ENCODE measurements at regions not wholly inside any gene's neighbourhood (a gene's known extent, or its start where the extent isn't known, plus 50 kb on each side); places are given as distances from the start of the nearest gene placed in this dataset.

DNA sequence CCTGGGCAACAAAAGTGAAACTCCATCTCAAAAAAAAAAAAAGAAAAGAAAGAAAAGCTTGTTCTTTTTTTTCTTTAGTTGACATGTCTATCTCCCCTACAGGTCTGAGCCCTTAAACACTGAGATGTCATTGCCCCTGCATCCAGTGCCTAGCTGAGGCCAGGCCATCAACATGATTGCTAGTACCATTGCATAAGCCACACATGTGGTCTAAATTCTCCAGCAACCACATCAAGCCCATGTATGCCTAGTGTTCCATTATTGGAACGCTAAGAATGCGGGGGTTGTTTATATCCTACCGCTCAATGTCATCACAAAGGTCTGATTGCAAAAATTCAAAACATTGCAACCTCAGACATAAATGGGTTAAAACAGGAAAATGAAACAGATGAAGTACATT lies 62.7 kb downstream of the NPTX2 start:
- DNase-seq, result no peak

DNA sequence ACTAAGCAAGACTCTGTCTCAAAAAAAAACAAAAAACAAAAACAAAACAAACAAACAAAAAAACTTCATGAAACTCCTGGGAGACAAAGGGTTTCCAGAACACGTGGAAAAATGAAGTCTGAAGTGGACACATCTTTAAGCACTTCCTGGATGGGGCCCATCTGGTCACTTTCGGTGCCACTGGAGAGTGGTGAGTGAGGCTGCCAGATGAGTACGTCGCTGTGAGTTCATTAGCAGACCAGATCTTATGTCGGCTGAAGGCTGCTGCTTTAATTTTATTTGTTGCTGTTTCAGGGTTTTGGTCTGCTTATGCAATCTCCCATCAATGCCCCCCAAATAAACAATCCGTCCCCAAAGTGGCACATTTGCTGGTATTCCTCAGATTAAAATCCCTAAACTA lies 64.4 kb downstream of the NPTX2 start:
- no peak for DNase-seq

DNA sequence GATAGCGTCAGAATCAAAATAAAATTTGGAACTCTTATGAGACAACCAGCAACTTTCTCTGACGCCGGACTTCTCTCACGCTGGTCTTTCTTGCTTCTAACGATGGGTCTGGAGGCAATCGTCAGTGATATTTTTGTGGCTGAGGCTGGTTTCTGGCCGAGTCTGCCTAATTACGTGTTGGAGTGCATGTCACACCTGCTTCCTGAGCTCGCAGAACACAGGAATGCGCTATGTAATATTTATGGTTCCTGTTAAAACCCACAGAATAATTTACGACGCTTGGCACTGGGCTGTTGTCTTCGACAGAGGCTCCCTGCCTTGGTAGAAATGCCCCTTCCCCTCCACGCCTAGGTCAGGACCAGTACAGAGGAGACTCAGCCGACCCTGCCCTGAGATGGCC lies 64.9 kb downstream of the NPTX2 start:
- no peak for DNase-seq

DNA sequence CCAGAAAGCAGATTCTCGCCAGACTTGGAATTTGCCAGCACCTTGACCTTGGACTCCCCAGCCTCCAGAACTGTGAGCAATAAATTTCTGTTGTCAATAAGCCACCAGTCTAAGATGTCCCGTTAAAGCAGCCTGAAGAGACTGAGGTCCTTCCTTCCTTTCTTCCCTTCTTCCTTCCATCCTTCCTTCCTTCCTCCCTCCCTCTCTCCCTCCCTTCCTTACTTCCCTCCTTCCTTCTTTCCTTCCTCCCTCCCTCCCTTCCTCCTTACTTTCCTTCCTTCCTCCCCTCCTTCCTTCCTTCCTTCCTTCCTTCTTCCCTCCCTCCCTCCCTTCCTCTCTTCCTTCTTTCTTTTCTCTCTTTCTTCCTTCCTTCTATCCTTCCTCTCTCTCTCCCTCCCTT lies 66.4 kb downstream of the NPTX2 start:
- DNase-seq, result no peak

DNA sequence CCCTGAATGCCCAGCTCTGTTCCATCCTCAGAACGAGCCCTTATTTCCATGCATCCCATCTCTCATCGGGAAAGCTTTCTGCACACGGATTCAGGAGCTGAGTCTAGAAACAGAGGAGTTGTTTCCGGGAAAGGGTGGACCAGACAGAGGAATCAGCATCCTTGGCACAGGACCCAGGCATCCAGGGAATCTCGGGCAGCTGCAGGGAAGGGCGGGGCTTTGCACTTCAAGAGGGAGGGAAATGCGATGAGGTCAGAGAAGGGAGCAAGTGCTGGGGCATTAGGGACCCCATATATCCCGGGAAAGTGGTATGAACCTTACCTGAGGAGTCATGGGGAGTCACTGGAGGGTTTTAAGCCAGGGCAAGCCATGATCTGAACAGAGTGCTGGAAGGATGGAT lies 68.5 kb downstream of the NPTX2 start:
- no peak for DNase-seq

DNA sequence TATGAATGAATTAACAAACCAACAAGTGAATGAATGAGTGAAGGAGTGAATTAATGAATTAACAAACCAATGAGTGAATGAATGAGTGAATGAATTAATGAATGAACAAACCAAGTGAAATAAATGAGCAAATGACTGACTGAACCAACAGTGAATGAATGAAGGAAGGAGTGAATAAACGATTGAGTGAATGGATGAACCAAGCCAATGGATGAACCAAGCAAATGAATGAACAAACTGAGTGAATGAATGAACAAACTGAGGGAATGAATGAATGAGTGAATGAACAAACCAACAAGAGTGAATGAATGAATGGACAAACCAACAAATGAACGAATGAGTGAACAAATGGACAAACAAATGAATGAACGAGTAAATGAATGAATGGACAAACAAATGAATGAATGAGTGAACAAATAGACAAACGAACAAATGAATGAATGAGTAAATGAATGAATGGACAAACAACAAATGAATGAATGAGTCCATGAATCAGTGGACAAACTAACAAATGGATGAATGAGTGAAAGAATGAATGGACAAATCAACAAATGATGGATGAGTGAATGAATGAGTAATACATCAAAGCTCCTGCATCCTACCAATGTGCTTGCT lies 69.5 kb downstream of the NPTX2 start:
- no peak for DNase-seq

DNA sequence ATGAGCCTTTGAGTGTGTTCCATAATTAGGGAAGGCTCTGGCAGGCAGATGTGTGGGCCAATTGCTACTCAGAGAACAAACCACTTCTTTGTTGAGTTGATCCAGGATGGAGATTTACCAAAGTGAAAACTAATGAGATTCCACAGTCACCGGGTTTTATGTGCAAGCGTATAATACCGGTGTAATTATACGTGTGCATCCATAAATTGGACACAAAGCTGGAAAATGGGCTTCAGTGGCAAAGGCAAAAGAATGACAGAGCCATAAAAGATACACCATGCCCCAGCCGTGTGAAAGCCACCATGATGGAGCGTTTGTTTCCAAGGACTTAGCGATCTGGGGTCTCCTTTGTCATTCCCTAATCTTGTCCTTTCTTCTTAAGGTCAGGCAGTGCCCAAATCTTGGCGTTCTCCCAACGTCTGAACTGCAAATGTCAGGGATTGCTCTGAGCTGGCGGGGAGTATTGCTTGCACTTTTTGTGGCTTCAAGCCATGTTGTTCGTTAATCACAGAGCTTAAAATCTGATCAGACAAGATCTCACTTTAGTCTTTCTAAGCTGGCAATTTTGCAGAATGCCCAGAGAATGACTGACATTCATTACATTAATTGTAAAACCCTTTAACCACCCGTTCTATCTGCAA lies 70.1 kb downstream of the NPTX2 start:
- DNase-seq, result no peak

DNA sequence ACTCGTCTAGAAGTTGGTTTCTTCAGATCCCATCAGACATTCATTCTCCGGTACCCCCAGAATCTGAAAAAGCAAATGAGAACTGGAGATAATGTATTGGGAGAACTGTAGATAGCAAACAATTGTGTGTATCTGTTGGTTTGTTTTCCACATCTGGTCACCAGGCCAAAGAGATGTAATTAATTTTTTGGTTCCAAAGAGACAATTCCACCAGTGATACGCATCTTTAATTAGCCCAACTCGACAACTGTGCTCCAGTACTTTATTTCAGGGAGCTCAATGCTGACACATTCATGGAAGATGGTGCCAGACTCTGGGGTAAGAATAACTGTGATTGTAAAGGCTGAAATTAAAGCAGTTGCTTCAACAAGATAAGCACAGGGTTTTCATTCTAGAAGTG lies 74.5 kb downstream of the NPTX2 start:
- DNase-seq, result no peak

DNA sequence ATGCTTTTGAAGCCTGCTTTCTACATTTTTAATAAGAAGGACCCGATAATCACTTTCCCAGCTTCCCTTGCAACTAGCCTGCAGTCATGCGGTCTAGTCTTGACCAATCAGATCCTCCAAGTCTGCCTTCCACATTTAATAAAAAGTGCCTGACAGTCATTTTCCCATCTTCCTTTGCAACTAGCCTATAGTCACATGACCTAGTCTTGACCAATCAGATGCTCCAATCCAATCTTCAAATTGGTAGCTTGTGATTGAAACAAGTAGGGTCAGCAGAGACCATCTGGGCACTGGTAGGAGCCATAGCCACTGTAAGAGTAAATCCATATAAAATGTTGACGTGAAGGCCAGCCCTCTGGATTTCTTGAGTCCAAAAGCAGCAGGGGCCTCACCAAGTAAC lies 80.0 kb downstream of the NPTX2 start:
- no peak for DNase-seq

DNA sequence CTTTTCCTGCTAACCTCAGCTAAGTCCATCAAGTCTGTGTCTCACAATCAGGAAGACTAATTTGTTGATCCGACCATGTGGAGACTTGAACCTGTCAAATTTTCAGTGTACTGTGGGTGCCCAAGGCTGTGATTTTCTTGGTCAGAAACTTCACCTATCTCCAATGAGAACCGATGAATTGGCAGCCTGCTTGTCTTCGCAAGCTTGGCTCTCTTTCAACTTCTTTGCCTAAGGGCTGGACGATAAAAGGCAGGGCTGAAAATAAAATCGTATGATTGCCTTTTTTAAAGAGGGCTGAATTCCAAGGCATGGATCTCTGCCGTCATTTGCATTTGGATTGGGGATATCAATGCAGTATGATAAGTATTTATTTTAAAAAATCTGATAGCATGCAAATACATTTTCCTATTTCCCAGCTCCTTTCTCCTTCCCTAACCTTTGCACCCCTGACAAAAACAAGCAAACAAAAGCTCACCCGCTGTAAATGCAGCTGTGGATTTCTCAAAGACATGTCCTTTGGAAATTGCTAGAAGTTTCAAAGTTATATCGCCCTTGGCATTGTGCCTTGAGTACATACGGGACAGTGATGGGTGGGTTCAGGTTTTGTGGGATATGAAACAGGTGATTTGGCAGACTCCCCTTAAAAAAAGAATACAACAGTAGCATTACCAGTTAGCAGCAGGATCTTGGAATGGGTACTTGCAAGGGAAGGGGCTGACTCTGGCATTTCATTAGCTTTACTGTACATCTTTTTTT lies 80.6 kb downstream of the NPTX2 start:
- no peak for DNase-seq

DNA sequence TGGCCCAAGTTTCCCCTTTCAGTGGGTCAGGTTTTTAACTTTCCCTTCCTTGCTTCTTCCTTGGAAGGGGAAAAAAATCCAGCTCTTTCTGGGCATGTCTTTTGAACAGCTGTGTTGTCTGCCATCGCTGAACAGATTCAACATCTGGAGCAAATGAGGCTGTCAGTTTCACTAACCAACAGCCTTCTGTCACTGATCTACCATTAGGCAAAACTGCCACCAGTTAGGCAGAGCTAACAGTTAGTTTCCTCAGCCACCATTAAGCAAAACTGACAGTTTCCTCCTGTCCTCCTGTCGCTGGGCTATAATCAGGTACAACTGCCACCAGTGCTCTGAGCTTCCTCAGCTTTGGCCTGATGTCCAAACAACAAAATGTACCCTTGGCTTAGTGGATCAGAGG lies 81.9 kb downstream of the NPTX2 start:
- DNase-seq, result no peak

DNA sequence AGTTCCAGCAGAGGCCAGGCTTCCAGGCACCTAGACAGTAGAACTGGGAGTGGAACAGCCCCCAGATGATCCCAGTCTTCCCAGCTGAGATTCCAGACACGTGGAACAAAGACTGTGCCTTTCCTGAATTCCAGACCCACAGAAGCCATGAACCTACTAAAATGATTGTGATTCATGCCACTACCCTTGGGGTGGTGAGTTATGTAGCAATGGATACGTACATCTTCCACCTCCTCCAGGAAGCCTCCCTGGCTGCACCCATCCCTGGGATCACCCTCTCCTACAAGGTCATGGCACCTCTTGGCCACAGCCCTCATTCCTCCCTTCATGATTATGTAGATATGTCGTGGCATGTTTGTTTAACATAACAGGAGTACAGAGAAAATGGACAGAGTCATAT lies 83.4 kb downstream of the NPTX2 start:
- no peak for DNase-seq

DNA sequence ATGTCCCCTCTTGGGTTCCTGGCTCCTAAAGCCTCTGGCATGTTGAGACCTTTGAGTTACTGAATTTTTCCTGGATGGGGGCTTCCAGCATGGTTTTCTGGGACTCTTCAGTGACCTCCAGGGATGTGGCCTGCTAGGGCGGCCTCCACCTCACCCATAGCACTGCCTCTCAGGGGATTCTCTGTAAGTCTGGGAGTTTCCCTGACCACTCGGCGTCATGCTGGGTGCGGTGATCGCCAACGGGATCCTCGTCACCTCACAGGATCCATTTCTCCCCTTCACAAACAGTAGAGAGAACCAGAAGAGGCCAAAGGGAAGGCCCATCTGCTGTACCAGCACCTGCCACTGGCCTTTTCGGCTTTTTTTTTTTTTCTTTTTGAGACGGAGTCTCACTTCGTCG lies 84.3 kb downstream of the NPTX2 start:
- DNase-seq, result no peak

DNA sequence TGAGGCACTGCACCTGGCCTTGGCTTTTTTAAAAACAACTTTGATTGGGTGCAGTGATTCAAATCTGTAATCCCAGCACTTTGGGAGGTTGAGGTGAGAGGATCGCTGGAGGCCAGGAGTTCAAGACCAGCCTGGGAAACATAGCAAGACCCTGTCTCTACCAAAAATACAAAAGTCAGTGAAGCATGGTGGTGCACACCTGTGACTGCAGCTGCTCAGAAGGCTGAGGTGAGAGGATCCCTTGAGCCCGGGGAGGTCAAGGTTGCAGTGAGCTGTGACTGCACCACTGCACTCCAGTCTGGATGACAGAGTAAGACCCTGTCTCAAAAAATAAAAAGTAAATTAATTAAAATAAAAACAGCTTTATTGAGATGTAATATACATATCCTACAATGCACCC lies 84.9 kb downstream of the NPTX2 start:
- DNase-seq, result no peak

DNA sequence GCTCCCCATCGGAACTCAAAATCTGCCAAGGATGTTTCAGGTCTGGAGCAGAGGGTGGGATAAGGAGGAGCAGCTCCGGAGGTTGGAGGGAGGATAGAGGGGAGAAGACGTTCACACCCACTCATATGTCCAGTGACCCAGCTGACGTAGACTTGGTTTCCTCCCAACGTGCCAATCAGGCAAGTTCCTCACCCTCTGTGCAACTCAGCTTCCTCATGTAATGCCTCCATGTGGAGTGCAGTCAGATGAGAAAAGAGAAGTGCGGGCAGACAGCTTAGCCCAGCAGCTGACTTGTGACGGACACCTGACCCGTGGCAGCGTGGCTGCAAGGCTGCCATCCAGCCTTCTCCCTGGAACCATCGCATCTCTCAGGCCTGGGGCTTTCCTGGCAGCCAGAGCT lies 86.8 kb downstream of the NPTX2 start:
- DNase-seq, result no peak

DNA sequence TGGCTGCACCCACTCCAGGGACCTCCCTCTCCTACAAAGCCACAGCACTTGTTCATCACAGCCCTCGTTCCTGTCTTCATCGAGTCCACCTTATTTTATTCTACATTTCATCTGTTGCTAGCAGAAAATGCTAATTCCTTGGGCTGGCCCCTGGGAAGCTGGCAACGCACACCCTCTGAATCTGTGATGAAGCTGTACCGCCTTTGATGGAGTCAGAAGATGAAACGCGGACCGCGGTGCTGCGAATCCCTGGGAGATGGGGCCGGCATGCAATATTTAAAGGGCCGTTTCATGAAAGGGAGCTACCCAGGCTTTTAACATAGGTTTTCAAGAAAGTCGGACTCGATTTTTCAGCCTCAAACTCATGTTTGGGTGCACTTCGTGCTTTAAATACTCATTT lies 88.5 kb downstream of the NPTX2 start:
- no peak for DNase-seq

DNA sequence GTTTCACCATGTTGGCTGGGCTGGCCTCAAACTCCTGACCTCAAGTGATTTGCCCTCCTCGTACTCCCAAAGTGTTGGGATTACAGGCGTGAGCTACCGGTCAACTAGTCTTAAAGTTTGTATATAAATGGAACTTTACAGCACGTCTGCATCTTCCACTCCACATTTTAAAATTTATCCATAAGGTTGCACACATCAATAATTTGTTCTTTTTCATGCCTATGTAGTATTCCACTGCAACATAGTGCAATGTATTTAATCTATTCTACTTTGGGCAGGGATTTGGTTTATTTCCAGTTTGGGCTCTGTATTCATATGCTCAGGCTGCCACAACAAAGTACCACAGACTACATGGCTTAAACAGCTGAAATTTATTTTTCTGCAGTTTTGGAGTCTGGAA lies 90.0 kb downstream of the NPTX2 start:
- DNase-seq, result no peak

DNA sequence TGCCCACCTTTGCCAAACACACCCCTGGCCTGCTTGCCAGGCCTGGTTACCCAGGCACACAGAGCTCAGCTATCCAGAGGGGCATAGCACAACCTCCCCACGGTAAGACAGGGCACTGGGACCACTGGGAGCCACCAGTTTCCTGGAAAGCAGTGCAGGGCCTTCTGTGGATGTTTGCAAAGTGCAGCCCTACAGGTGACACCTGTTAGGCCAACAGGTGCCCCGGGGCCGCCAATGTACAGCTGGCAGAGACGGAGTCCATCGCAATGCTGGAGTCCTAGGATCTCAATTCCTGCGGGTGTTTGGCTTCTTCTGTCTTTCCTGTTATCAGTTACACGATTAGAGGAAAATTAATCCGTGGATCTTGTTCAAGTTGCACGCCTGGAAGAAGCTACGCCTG lies 94.9 kb downstream of the NPTX2 start:
- no peak for DNase-seq

DNA sequence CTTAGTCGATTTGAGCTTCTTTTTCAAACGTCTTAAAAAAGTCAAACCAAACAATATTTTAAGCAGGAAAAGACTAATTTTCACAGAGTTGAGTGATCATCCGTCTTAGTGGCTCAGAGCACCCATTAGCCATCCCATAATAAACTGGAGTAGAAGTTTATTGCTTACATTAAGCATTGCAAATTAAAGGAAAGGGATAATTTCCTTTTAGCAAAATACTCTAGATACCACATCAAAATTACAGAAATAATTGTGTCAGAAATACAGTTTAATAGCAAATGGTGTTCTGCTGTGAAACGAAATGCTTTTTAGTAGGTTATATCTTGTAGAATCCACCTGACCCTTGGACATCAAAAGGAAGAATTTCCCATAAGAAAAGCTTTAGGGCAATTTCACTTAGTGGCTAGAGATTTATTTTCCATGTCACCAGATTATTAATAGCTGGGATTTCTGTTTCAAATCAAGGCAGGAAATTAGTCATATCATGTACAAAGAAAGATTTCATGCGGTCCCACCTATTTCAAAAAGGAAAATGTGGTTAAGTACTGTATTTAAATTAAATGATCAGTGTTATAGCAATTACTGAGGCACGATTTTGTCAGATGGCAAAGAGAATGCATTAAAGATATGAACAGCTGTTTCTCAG lies 96.2 kb downstream of the NPTX2 start:
- DNase-seq, result no peak

DNA sequence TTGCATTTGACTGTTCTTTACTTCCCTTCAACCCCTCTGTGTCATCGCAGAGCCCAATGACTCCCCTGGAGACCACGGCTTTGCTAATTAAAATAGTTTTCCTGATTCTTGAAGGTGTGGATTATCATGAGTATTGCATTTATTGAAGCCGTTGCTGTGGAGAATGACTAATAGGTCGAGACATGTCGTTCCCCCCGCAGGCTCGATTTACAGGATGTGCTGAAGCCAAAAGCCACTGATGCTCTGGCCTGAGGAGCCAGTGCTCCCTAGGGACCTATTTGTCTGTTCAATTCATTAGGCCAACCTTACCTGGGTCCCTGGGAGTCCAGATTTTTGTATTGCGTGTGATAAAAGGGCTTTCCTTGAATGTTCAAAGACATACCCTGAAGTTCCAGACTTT lies 102.3 kb downstream of the NPTX2 start:
- no peak for DNase-seq

DNA sequence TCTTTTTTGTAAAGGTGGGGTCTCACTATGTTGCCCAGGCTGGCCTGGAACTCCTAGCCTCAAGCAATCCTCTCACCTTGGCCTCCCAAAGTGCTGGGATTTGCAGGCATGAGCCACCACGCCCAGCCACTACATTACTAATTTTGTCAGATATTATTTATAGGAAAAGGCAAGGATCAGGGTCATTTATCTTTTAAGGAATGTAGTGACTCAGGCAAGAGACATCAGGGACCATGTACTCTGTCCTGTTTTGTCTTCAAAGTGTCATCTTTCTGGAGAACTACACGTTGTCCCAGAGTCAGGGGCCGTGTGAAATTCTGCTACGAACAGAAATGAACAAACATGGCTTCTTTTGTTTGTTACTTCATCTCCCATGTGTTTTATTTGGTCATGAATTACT lies 105.3 kb downstream of the NPTX2 start:
- no peak for DNase-seq

DNA sequence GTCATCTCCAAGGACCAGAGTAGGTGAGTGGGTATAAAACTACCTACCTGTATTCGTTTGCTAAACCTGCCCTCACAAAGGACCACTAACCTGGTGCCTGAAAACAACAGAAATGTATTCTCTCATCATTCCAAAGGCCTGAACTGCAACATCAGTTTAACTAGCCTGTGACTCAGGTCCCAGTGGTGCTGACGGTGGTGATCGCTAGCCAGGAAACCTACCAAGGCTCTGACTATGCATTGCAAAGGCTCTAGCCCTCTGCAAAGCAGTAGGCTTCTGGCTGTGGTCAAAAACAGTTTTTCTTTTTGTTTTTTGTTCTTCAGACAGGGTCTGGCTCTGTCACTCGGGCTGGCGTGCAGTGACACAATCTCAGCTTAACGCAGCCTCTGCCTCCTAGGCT lies 107.5 kb downstream of the NPTX2 start:
- DNase-seq, result no peak

DNA sequence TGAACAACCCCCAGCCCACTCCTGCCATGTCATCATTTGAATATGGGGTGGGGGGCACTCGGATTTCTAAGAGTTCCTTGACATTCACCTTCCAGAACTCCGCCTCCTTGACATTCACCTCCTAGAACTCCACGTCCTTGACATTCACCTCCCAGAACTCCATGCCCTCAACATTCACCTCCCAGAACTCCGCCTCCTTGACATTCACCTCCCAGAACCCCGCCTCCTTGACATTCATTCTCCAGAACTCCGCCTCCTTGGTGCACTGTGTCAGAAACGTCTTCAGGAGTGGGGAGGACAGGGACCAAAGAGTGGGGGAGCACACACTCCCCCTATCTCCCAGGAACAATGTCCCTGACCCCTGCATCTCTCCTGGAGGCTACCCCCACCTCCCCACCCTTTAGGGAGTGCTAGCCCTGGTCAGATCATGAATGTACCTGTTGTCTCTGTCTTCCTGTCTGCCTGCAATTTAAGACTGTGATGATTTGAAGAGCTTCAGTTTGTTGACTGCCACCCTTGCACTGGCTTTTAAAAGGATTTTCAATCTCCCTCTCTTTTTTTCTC lies 110.1 kb downstream of the NPTX2 start:
- no peak for DNase-seq

DNA sequence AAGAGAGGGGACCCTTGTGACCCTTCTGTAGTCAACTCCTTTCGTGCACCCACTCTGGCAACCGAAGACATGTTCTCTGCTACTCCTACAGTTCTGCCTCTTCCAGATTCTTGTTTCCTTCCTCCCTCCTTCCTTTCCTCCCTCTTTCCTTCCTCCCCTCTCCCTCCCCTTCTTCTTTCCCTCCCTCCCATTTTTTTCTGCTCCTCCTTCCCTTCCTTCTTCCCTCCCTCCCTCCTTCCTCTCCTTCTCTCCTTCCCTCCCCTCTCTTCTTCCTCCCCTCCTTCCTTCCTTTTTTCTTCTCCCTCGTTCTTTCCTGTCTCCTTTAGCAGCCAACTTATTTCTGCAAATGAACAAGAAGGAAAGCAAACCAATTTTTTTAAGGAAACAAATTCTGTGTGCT lies 111.5 kb downstream of the NPTX2 start:
- DNase-seq, result no peak

Measured in central memory CD4-positive, alpha-beta T cell (primary cell).